Heart left ventricle (tissue), 16 donors: ENCODE measurements at regions not wholly inside any gene's neighbourhood (a gene's known extent, or its start where the extent isn't known, plus 50 kb on each side); places are given as distances from the start of the nearest gene placed in this dataset.

ENCODE experiments used
- ATAC-seq, 4 donors: fragments of 200-7000 bp; cut with Tn5 transposase; one replicate each; pipeline ENCODE4 v1.9.1; 2020 to 2022; ENCODE audit warnings: moderate library complexity in 4 of 4, mild to moderate bottlenecking in 3 of 4, moderate number of reproducible peaks in 1 of 4
- DNase-seq, 5 donors: peaks; one replicate each; pipeline ENCODE4 v3.0.0-alpha.2; 2020
- H3K27ac ChIP-seq, 12 donors: fragments of 200-600 bp; sonication (generic) in 4 of 12; one replicate each; pipeline versions ENCODE4 v1.5.0 to v1.8.0; 2016 to 2022; ENCODE audit warnings: mild to moderate bottlenecking in 2 of 12
- H3K27me3 ChIP-seq, 9 donors: fragments of 200-600 bp; sonication (generic) in 2 of 9; one replicate each; pipeline versions ENCODE4 v1.5.1 to v1.8.0; 2016 to 2022; ENCODE audit warnings: mild to moderate bottlenecking in 3 of 9
- H3K36me3 ChIP-seq, 9 donors: fragments of 200-600 bp; sonication (generic) in 2 of 9; one replicate each; pipeline versions ENCODE4 v1.5.0 to v1.8.0; 2018 to 2022; ENCODE audit warnings: mild to moderate bottlenecking in 2 of 9
- H3K4me1 ChIP-seq, 12 donors: fragments of 200-600 bp; sonication (generic) in 4 of 12; one replicate each; pipeline versions ENCODE4 v1.5.0 to v1.8.0; 2016 to 2022; ENCODE audit warnings: mild to moderate bottlenecking in 3 of 12
- H3K4me3 ChIP-seq, 12 donors: fragments of 200-600 bp; sonication (generic) in 4 of 12; one replicate each; pipeline versions ENCODE4 v1.5.0 to v1.8.0; 2017 to 2022; ENCODE audit warnings: mild to moderate bottlenecking in 9 of 12, moderate library complexity in 4 of 12
- H3K9me3 ChIP-seq, 12 donors: fragments of 200-600 bp; sonication (generic) in 4 of 12; one replicate each; pipeline versions ENCODE4 v1.5.0 to v1.8.0; 2016 to 2022; ENCODE audit warnings: mild to moderate bottlenecking in 1 of 12
- POLR2A ChIP-seq, 2 donors: fragments of 450-650 bp; IDR thresholded peaks; one replicate each; pipeline ENCODE4 v1.6.1; 2017; ENCODE audit warnings: antibody characterized with exemption in 2 of 2, mild to moderate bottlenecking in 2 of 2, moderate library complexity in 2 of 2
- WGBS, 4 donors: extraction: QIAGEN DNeasy Blood & Tissue Kit in 2 of 4; methylation state at CpG; one replicate each; pipeline versions ENCODE4 v1.1.5 to v1.1.7; 2013 to 2018; 5-methylcytosine and 5-hydroxymethylcytosine counted together
- intact Hi-C, 10 donors: fragments of 100-400 bp; cut with DNase I; formaldehyde crosslinking; loops; one replicate each; pipeline versions ENCODE4 v1.11.1 to v1.14.2; 2022
- TF ChIP-seq, protein P1 (sequence below), 12 donors: fragments of 200-600 bp; sonication (generic) in 4 of 12; IDR thresholded peaks; one replicate each; pipeline versions ENCODE4 v1.5.0 to v1.8.0; 2018 to 2022; ENCODE audit warnings: antibody characterized with exemption in 12 of 12, mild to moderate bottlenecking in 5 of 12
- donor health status: ischemic (EF 13 %, LVEDD 7.1; RV severe dilation, severe dysfunction).
- donor health status: healthy with polysubstance abuse.
- donor health status: DM: no; HTN: yes; CAD: no.
- donor health status: DM: no; HTN: no; CAD: no.
- donor health status: ischemic (EF 25% LVEDD 6.9; RV normal size, moderate dysfunction).
- donor health status: ischemic (EF 25% LVEDD 5.7; RV mildly dilated, moderate dysfunction).
- donor health status: healthy.
- donor health status: DM: yes; HTN: yes; CAD: no.
- donor health status: ischemic (EF 35%, LVEDD 5.7; RV mildly dilated, moderate dysfunction).
- donor health status: nonischemic (EF 11% LVEDD 7.7; RV severe dilation, severe dysfunction).
- donor health status: DM: yes; HTN: yes; CAD: no.
- donor health status: PGD.
- donor health status: ischemic (EF 29% LVEDD 5.4; RV normal size, mild dysfunction).
- donor health status: nonischemic (EF 23%, LVEDD 6.1; RV moderate dilation, normal function).

DNA sequence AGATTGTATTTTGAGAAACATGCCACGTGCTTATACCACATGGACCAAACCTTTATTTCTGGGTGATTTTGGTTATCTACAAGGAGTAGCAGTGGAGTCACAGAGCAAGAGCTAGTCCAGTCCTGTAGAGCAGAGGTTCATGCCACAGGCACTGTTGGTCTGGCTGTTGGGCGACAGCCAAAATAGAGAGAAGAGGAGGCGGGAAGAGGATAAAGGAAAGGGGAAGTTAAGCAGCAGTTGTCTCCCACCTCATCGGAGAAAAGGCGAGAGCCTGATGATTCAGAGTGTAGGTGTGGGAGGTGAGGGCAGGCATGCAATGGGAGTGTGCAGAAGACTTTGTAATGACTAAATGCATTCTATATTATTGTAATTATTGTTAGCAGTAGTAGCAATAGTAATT lies 237.5 kb upstream of the ROPN1 start:
- intact Hi-C loops: no loop called here
- no peak for ATAC-seq
- H3K4me1 ChIP-seq: peaks cover 0 to 10% (median 0%) of the 10 kb centered on the region in 12 donors
- no peak for TF ChIP-seq POLR2A (IDR thresholded peaks at IDR 0.05)
- TF ChIP-seq, protein P1, sequence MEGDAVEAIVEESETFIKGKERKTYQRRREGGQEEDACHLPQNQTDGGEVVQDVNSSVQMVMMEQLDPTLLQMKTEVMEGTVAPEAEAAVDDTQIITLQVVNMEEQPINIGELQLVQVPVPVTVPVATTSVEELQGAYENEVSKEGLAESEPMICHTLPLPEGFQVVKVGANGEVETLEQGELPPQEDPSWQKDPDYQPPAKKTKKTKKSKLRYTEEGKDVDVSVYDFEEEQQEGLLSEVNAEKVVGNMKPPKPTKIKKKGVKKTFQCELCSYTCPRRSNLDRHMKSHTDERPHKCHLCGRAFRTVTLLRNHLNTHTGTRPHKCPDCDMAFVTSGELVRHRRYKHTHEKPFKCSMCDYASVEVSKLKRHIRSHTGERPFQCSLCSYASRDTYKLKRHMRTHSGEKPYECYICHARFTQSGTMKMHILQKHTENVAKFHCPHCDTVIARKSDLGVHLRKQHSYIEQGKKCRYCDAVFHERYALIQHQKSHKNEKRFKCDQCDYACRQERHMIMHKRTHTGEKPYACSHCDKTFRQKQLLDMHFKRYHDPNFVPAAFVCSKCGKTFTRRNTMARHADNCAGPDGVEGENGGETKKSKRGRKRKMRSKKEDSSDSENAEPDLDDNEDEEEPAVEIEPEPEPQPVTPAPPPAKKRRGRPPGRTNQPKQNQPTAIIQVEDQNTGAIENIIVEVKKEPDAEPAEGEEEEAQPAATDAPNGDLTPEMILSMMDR (IDR thresholded peaks at IDR 0.05): no peak
- no peak overlapping the region for H3K27ac ChIP-seq
- H3K9me3 ChIP-seq: peaks cover 0 to 8% (median 0%) of the 10 kb centered on the region in 12 donors
- H3K36me3 ChIP-seq: no peaks in the 10 kb centered on the region
- no peaks in the 10 kb centered on the region for H3K27me3 ChIP-seq
- WGBS, 4 donors: 75 to 79% (median 78%) methylated on average over 5 of the region's 5 CpGs
- no peak overlapping the region for H3K4me3 ChIP-seq
- DNase-seq: no peak

DNA sequence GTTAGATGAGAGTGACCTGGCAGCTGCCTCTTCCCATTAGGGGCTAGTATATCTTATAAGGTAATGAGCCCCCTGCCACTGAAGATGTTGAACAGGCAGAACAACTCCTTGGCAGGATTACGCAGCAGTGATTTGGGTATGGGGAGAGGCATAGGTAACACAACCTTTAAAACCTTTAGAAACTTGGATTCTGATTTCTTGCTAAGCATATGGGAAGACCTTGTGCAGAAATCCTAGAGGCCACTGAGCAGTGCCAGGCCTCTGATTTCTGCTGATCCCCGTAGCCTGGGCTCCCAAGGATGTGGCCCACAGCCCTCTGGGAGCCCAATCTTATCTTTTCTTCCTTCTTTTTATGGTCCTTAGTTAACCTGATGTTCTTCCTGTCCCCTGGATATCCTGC lies 237.9 kb upstream of the ROPN1 start:
- no peak overlapping the region for H3K27ac ChIP-seq
- peaks cover 0 to 11% (median 0%) of the 10 kb centered on the region in 12 donors for H3K4me1 ChIP-seq
- DNase-seq (no peak), ATAC-seq (no peak)
- H3K4me3 ChIP-seq: no peak overlapping the region
- peaks cover 0 to 8% (median 0%) of the 10 kb centered on the region in 12 donors for H3K9me3 ChIP-seq
- WGBS, 4 donors: 86 to 92% (median 87%) methylated on average over 2 of the region's 2 CpGs
- no peaks in the 10 kb centered on the region for H3K27me3 ChIP-seq
- TF ChIP-seq POLR2A (IDR thresholded peaks at IDR 0.05): no peak
- TF ChIP-seq, protein P1 (IDR thresholded peaks at IDR 0.05): no peak
- intact Hi-C loops: loop anchor here in 1 of 10 donors (5.0 kb wide), 1 partner anchor 47 kb away; no protein-coding TSS in a partner anchor
- H3K36me3 ChIP-seq: no peaks in the 10 kb centered on the region

DNA sequence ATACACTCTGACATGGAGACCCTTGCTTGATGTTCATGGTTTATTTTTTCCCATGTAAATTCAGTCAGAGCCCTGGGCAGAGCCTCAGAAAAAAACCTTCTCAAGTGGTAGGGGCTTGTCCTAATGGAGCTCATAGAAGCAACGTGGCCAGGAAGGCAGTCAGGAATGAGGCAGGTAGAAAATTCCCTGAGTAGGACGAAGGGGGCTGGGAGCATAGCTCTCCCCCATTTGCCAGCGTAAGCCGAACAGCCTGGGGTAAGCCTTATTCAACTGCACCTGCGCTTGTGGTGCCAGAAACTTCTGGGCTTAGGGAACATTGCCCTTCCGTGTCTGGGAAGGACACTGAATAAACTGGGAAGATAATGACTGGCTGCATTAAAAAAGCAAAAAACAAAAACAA lies 238.5 kb upstream of the ROPN1 start:
- intact Hi-C loops: loop anchor here in 1 of 10 donors (5.0 kb wide), 1 partner anchor 47 kb away; no protein-coding TSS in a partner anchor
- Histone ChIP-seq H3K4me1 (peaks cover 0 to 12% (median 0%) of the 10 kb centered on the region in 12 donors), H3K9me3 (peaks cover 0 to 8% (median 0%) of the 10 kb centered on the region in 12 donors), H3K36me3 (peaks cover 0 to 4% (median 0%) of the 10 kb centered on the region in 9 donors), H3K4me3 (no peak overlapping the region), H3K27ac (no peak overlapping the region), H3K27me3 (no peaks in the 10 kb centered on the region)
- WGBS, 4 donors: 89 to 95% (median 93%) methylated on average over 6 of the region's 6 CpGs
- TF ChIP-seq, protein P1 (IDR thresholded peaks at IDR 0.05): no peak
- no peak for TF ChIP-seq POLR2A (IDR thresholded peaks at IDR 0.05)
- DNase-seq (no peak), ATAC-seq (no peak)

DNA sequence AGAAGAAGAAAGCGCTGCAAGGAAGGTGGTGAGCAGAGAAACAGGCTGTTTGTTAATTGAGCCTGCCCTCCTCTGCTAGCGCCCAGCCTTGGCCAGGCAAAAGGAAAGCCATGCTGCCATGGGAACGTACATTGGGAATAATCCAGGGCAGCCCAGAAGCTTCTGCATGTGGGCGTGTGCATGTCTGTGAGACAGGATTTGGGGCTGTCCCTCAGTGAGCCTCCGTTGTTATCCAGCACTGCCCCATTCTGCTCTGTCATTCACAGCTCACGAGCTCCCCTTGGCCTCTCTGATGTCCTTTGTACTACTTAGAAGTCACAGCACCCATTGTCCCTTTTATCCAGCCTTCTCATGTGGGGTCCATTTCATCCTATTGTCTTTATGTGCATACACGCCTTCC lies 239.1 kb upstream of the ROPN1 start:
- 92 to 95% (median 94%) methylated on average over 7 of the region's 7 CpGs for WGBS, 4 donors
- ATAC-seq (no peak), DNase-seq (no peak)
- Histone ChIP-seq H3K9me3 (peaks cover 0 to 8% (median 0%) of the 10 kb centered on the region in 12 donors), H3K4me1 (peaks cover 0 to 12% (median 0%) of the 10 kb centered on the region in 12 donors), H3K27me3 (no peaks in the 10 kb centered on the region), H3K36me3 (peaks cover 0 to 8% (median 0%) of the 10 kb centered on the region in 9 donors), H3K4me3 (no peak overlapping the region), H3K27ac (no peak overlapping the region)
- intact Hi-C loops: loop anchor here in 1 of 10 donors (5.0 kb wide), 1 partner anchor 46 kb away; no protein-coding TSS in a partner anchor
- TF ChIP-seq, protein P1 (IDR thresholded peaks at IDR 0.05): no peak
- TF ChIP-seq POLR2A (IDR thresholded peaks at IDR 0.05): no peak
